Neuron (in vitro differentiated cells): ENCODE measurements at regions not wholly inside any gene's neighbourhood (a gene's known extent, or its start where the extent isn't known, plus 50 kb on each side); places are given as distances from the start of the nearest gene placed in this dataset.
A peak's percentile ranks its signal among the peaks of the same experiment; 100 is the strongest.

Source experiments
- H2AFZ ChIP-seq: one replicate; pipeline ENCODE4 v1.6.1; 2013; ENCODE audit warnings: low read depth, mild to moderate bottlenecking, inconsistent platforms, low read length, moderate library complexity
- H3K27me3 ChIP-seq: one replicate; pipeline ENCODE4 v1.6.1; 2013; ENCODE audit warnings: low read length; ENCODE audit not compliant: insufficient read depth
- H3K36me3 ChIP-seq: one replicate; pipeline ENCODE4 v1.6.1; 2013; ENCODE audit warnings: low read length; ENCODE audit not compliant: insufficient read depth
- H3K4me1 ChIP-seq: one replicate; pipeline ENCODE4 v1.6.1; 2013; ENCODE audit warnings: low read length; ENCODE audit not compliant: insufficient read depth
- H3K4me3 ChIP-seq: 2 replicates; pipeline ENCODE4 v1.5.1; 2013; ENCODE audit warnings: mild to moderate bottlenecking, low read length, moderate library complexity
- H3K9me3 ChIP-seq: one replicate; pipeline ENCODE4 v1.6.1; 2013; ENCODE audit warnings: low read length

GRCh38 chrX:33465137-33465536 lies 253.8 kb upstream of the DMD start:
- no peaks in the 10 kb centered on the region for H3K4me1 ChIP-seq
- H3K9me3 ChIP-seq = no peaks in the 10 kb centered on the region
- H3K4me3 ChIP-seq = no peak overlapping the region
- no peak overlapping the region for H2AFZ ChIP-seq
- H3K27me3 ChIP-seq = no peaks in the 10 kb centered on the region
- no peaks in the 10 kb centered on the region for H3K36me3 ChIP-seq

GRCh38 chrX:33457102-33457501 lies 245.8 kb upstream of the DMD start:
- Histone ChIP-seq H3K9me3 (no peaks in the 10 kb centered on the region), H2AFZ (no peak overlapping the region), H3K4me3 (no peak overlapping the region), H3K27me3 (no peaks in the 10 kb centered on the region), H3K4me1 (no peaks in the 10 kb centered on the region), H3K36me3 (no peaks in the 10 kb centered on the region)

- Histone ChIP-seq H3K9me3 (no peaks in the 10 kb centered on the region), H3K36me3 (no peaks in the 10 kb centered on the region), H3K4me3 (no peak overlapping the region), H3K4me1 (no peaks in the 10 kb centered on the region), H3K27me3 (no peaks in the 10 kb centered on the region), H2AFZ (no peak overlapping the region)
These were observed 235.9 kb upstream of the DMD start for GRCh38 chrX:33447285-33447684.

GRCh38 chrX:33434256-33435092 lies 223.1 kb upstream of the DMD start:
- Histone ChIP-seq H3K9me3 (no peaks in the 10 kb centered on the region), H3K4me3 (no peak overlapping the region), H3K36me3 (no peaks in the 10 kb centered on the region), H3K4me1 (no peaks in the 10 kb centered on the region), H2AFZ (no peak overlapping the region), H3K27me3 (no peaks in the 10 kb centered on the region)

- H2AFZ ChIP-seq = no peak overlapping the region
- H3K4me1 ChIP-seq = no peaks in the 10 kb centered on the region
- H3K27me3 ChIP-seq = no peaks in the 10 kb centered on the region
- H3K9me3 ChIP-seq = no peaks in the 10 kb centered on the region
- no peak overlapping the region for H3K4me3 ChIP-seq
- H3K36me3 ChIP-seq = no peaks in the 10 kb centered on the region
These were observed 205.0 kb upstream of the DMD start for GRCh38 chrX:33416273-33416805.

GRCh38 chrX:33415459-33415858 lies 204.1 kb upstream of the DMD start:
- no peaks in the 10 kb centered on the region for H3K9me3 ChIP-seq
- H2AFZ ChIP-seq = no peak overlapping the region
- H3K27me3 ChIP-seq = no peaks in the 10 kb centered on the region
- no peaks in the 10 kb centered on the region for H3K36me3 ChIP-seq
- H3K4me3 ChIP-seq = no peak overlapping the region
- no peaks in the 10 kb centered on the region for H3K4me1 ChIP-seq

- H3K27me3 ChIP-seq = no peaks in the 10 kb centered on the region
- no peaks in the 10 kb centered on the region for H3K4me1 ChIP-seq
- H2AFZ ChIP-seq = no peak overlapping the region
- H3K9me3 ChIP-seq = no peaks in the 10 kb centered on the region
- H3K36me3 ChIP-seq = no peaks in the 10 kb centered on the region
- no peak overlapping the region for H3K4me3 ChIP-seq
These were observed 174.2 kb upstream of the DMD start for GRCh38 chrX:33385546-33385945.

- Histone ChIP-seq H3K9me3 (no peaks in the 10 kb centered on the region), H3K4me1 (no peaks in the 10 kb centered on the region), H3K36me3 (no peaks in the 10 kb centered on the region), H3K27me3 (no peaks in the 10 kb centered on the region), H3K4me3 (no peak overlapping the region), H2AFZ (no peak overlapping the region)
These were observed 168.5 kb upstream of the DMD start for GRCh38 chrX:33379839-33380238.

GRCh38 chrX:33357606-33358005 lies 146.3 kb upstream of the DMD start:
- Histone ChIP-seq H3K4me1 (no peaks in the 10 kb centered on the region), H3K9me3 (no peaks in the 10 kb centered on the region), H3K36me3 (no peaks in the 10 kb centered on the region), H3K4me3 (no peak overlapping the region), H3K27me3 (no peaks in the 10 kb centered on the region), H2AFZ (no peak overlapping the region)

GRCh38 chrX:33339219-33339618 lies 127.9 kb upstream of the DMD start:
- H3K4me3 ChIP-seq = no peak overlapping the region
- peaks cover 4% of the 10 kb centered on the region for H3K27me3 ChIP-seq
- no peak overlapping the region for H2AFZ ChIP-seq
- H3K36me3 ChIP-seq = no peaks in the 10 kb centered on the region
- H3K9me3 ChIP-seq = no peaks in the 10 kb centered on the region
- H3K4me1 ChIP-seq = no peaks in the 10 kb centered on the region

- no peaks in the 10 kb centered on the region for H3K9me3 ChIP-seq
- H3K4me3 ChIP-seq = no peak overlapping the region
- H3K36me3 ChIP-seq = no peaks in the 10 kb centered on the region
- peaks cover 4% of the 10 kb centered on the region for H3K27me3 ChIP-seq
- H2AFZ ChIP-seq = peak overlapping the region; percentile 16
- no peaks in the 10 kb centered on the region for H3K4me1 ChIP-seq
These were observed 125.4 kb upstream of the DMD start for GRCh38 chrX:33336783-33337182.

- no peak overlapping the region for H3K4me3 ChIP-seq
- H3K4me1 ChIP-seq = no peaks in the 10 kb centered on the region
- no peaks in the 10 kb centered on the region for H3K9me3 ChIP-seq
These were observed 121.9 kb upstream of the DMD start for GRCh38 chrX:33333271-33333670.

GRCh38 chrX:33330798-33331197 lies 119.4 kb upstream of the DMD start:
- Histone ChIP-seq H3K36me3 (no peaks in the 10 kb centered on the region), H2AFZ (no peak overlapping the region), H3K9me3 (no peaks in the 10 kb centered on the region), H3K27me3 (no peaks in the 10 kb centered on the region), H3K4me1 (no peaks in the 10 kb centered on the region), H3K4me3 (no peak overlapping the region)

More at GRCh38 chrX:33333271-33333670, 121.9 kb upstream of the DMD start:
- H2AFZ ChIP-seq = no peak overlapping the region
- H3K36me3 ChIP-seq = no peaks in the 10 kb centered on the region
- no peaks in the 10 kb centered on the region for H3K27me3 ChIP-seq

GRCh38 chrX:33324099-33324498 lies 112.8 kb upstream of the DMD start:
- H3K4me1 ChIP-seq = no peaks in the 10 kb centered on the region
- no peak overlapping the region for H2AFZ ChIP-seq
- no peaks in the 10 kb centered on the region for H3K27me3 ChIP-seq
- H3K36me3 ChIP-seq = no peaks in the 10 kb centered on the region
- no peaks in the 10 kb centered on the region for H3K9me3 ChIP-seq
- no peak overlapping the region for H3K4me3 ChIP-seq
